Gastroesophageal sphincter (tissue), 3 donors: ENCODE measurements at regions not wholly inside any gene's neighbourhood (a gene's known extent, or its start where the extent isn't known, plus 50 kb on each side); places are given as distances from the start of the nearest gene placed in this dataset.

Source experiments
- CTCF ChIP-seq, 4 experiments: fragments of 200-600 bp in 2 of 4; fragments of 450-650 bp in 2 of 4; sonication (generic) in 1 of 4; IDR thresholded peaks; one replicate each; pipeline ENCODE4 v1.5.1; 2017 to 2019; ENCODE audit warnings: antibody characterized with exemption in 4 of 4, mild to moderate bottlenecking in 2 of 4, moderate library complexity in 2 of 4
- EP300 ChIP-seq: sonication (generic); formaldehyde crosslinking; IDR thresholded peaks from one replicate; pipeline ENCODE4 v1.6.1; 2017; ENCODE audit warnings: antibody characterized with exemption, mild to moderate bottlenecking
- POLR2A ChIP-seq, 2 donors: fragments of 450-650 bp; IDR thresholded peaks; one replicate each; pipeline ENCODE4 v1.6.1; 2017; ENCODE audit warnings: antibody characterized with exemption in 2 of 2, mild to moderate bottlenecking in 2 of 2, moderate library complexity in 1 of 2

GRCh38 chr2:88815282-88815681 lies 123.8 kb downstream of the RPIA start:
- TF ChIP-seq CTCF (IDR thresholded peaks at IDR 0.05) (no peak), POLR2A (IDR thresholded peaks at IDR 0.05) (no peak), EP300 (no peak)
